RWPE2 (cell line): ENCODE measurements at regions not wholly inside any gene's neighbourhood (a gene's known extent, or its start where the extent isn't known, plus 50 kb on each side); places are given as distances from the start of the nearest gene placed in this dataset.

Experiments used
- ATAC-seq: fragments of 200-7000 bp; cut with Tn5 transposase; 3 replicates; pipeline ENCODE4 v1.9.1; 2021; ENCODE audit warnings: low read depth
- DNase-seq: peaks from one replicate; pipeline ENCODE4 v3.0.0-alpha.2; 2020; ENCODE audit warnings: low spot score
- H3K27ac ChIP-seq: fragments of 450-650 bp; 2 replicates; pipeline ENCODE4 v1.5.1; 2017; ENCODE audit warnings: mild to moderate bottlenecking; ENCODE audit not compliant: poor library complexity, severe bottlenecking
- H3K27me3 ChIP-seq: fragments of 250-450 bp; sonication (Bioruptor Pico); 2 replicates; pipeline ENCODE4 v1.5.1; 2021; ENCODE audit warnings: mild to moderate bottlenecking, moderate library complexity; ENCODE audit not compliant: insufficient read depth, poor library complexity, severe bottlenecking
- H3K36me3 ChIP-seq: fragments of 250-450 bp; sonication (Bioruptor Pico); 2 replicates; pipeline ENCODE4 v1.5.1; 2020; ENCODE audit warnings: low read depth, mild to moderate bottlenecking, moderate library complexity
- H3K4me1 ChIP-seq: fragments of 250-450 bp; sonication (Bioruptor Pico); 2 replicates; pipeline ENCODE4 v1.5.1; 2021; ENCODE audit warnings: mild to moderate bottlenecking, moderate library complexity; ENCODE audit not compliant: insufficient read depth, poor library complexity, severe bottlenecking
- H3K4me3 ChIP-seq: fragments of 250-450 bp; sonication (Bioruptor Pico); 2 replicates; pipeline ENCODE4 v1.5.1; 2021; ENCODE audit warnings: mild to moderate bottlenecking, moderate library complexity; ENCODE audit not compliant: severe bottlenecking
- H3K9me3 ChIP-seq: fragments of 250-450 bp; sonication (Bioruptor Pico); 2 replicates; pipeline ENCODE4 v1.5.1; 2021; ENCODE audit warnings: mild to moderate bottlenecking, moderate library complexity; ENCODE audit not compliant: severe bottlenecking
- TF ChIP-seq, protein P1 (sequence below): fragments of 450-650 bp; IDR thresholded peaks from one replicate; pipeline ENCODE4 v1.5.1; 2017; ENCODE audit warnings: mild to moderate bottlenecking, moderate library complexity; ENCODE audit not compliant: poor library complexity, severe bottlenecking

DNA sequence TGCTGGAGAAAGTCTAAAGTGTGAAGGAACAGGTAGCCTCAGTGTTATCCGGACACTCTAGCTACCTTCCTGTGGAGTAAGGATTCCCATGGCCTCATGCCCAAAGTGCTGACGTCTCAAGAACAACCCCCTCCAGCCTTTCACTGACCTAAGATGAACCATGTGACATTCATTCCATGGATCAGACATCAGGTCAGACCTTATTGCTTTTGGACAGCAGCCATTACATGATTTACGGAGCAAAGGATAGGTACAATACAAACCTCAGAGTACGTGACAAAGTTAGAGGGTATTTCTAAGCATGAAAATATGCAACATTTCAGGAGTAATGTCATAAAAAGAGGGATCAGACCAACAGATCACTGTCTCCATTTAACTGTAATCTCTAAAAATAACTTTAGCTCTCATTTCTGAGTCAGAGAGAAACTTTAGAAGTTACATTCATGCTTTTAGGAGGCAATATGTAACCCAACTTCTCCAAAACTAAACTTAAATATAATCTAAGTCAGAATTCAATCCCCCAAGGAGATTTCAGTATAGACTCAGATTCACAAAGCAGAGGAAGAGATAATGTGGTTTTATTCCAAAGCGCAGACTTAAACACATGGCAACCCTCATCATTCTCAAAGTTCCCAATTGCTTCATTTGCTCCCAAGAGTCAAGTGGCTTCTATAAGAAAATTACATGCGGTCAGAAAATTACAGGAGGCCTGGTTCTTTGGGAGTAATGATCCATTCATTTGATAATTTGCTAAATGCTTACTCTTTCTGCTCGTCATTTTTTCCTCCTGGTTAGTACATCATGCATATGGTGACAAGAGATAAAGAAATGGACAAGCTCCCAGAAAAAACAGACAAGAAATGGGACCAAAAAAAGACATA, 280.4 kb downstream of the SETD4 start:
- peak; percentile 85 for ATAC-seq
- peak; percentile 79 for DNase-seq
- H3K9me3 ChIP-seq = no peaks in the 10 kb centered on the region
- H3K4me1 ChIP-seq = peaks cover 31% of the 10 kb centered on the region
- TF ChIP-seq, protein P1, sequence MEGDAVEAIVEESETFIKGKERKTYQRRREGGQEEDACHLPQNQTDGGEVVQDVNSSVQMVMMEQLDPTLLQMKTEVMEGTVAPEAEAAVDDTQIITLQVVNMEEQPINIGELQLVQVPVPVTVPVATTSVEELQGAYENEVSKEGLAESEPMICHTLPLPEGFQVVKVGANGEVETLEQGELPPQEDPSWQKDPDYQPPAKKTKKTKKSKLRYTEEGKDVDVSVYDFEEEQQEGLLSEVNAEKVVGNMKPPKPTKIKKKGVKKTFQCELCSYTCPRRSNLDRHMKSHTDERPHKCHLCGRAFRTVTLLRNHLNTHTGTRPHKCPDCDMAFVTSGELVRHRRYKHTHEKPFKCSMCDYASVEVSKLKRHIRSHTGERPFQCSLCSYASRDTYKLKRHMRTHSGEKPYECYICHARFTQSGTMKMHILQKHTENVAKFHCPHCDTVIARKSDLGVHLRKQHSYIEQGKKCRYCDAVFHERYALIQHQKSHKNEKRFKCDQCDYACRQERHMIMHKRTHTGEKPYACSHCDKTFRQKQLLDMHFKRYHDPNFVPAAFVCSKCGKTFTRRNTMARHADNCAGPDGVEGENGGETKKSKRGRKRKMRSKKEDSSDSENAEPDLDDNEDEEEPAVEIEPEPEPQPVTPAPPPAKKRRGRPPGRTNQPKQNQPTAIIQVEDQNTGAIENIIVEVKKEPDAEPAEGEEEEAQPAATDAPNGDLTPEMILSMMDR = no peak
- peak overlapping the region; percentile 71 for H3K27ac ChIP-seq
- no peaks in the 10 kb centered on the region for H3K27me3 ChIP-seq
- no peak overlapping the region for H3K4me3 ChIP-seq
- no peaks in the 10 kb centered on the region for H3K36me3 ChIP-seq

DNA sequence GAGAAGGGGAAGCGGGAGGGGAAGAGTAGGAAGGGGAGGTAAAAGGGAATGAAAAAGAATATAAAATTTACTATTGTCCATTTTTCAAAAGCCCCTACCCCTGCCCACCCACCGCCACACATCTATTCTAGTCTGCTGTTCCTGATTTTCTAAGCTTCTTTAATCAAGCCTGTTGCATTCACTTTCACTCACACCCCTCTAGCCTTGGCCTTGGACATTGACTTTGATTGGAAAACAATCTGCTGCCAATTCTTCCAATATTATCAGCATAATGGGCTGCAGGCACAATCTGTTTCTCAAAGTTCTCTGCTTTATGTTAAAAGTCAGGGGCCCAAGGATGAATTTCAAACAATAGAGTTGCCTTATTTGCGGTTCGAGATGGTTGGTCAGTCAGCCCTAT, 281.2 kb downstream of the SETD4 start:
- TF ChIP-seq, protein P1 = no peak
- no peak for ATAC-seq
- H3K36me3 ChIP-seq = no peaks in the 10 kb centered on the region
- peaks cover 31% of the 10 kb centered on the region for H3K4me1 ChIP-seq
- H3K9me3 ChIP-seq = no peaks in the 10 kb centered on the region
- no peak for DNase-seq
- no peak overlapping the region for H3K4me3 ChIP-seq
- peak overlapping the region; percentile 71 for H3K27ac ChIP-seq
- H3K27me3 ChIP-seq = no peaks in the 10 kb centered on the region

DNA sequence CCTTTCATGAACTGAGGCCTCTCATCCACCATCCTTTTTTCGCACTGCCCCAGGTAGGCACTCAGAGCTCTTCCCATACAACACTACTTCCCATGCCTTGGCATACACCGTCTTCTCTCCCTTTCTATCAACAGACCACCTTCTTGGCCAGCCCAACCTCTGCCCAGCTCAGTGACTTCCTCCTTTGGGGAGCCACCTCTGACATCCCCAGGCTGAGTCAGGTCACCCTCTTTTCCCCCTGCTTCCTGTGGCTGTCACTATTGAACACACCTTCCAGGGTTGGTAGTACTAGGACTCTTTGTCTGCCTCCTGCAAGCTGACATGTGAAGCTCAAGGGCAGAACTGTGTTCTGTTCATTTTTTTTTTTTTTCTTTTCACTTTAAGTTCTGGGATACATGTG, 283.2 kb downstream of the SETD4 start:
- ATAC-seq (no peak), DNase-seq (no peak)
- TF ChIP-seq, protein P1 = no peak
- Histone ChIP-seq H3K4me3 (no peak overlapping the region), H3K27me3 (no peaks in the 10 kb centered on the region), H3K9me3 (no peaks in the 10 kb centered on the region), H3K4me1 (peaks cover 31% of the 10 kb centered on the region), H3K27ac (peak overlapping the region; percentile 67), H3K36me3 (no peaks in the 10 kb centered on the region)

DNA sequence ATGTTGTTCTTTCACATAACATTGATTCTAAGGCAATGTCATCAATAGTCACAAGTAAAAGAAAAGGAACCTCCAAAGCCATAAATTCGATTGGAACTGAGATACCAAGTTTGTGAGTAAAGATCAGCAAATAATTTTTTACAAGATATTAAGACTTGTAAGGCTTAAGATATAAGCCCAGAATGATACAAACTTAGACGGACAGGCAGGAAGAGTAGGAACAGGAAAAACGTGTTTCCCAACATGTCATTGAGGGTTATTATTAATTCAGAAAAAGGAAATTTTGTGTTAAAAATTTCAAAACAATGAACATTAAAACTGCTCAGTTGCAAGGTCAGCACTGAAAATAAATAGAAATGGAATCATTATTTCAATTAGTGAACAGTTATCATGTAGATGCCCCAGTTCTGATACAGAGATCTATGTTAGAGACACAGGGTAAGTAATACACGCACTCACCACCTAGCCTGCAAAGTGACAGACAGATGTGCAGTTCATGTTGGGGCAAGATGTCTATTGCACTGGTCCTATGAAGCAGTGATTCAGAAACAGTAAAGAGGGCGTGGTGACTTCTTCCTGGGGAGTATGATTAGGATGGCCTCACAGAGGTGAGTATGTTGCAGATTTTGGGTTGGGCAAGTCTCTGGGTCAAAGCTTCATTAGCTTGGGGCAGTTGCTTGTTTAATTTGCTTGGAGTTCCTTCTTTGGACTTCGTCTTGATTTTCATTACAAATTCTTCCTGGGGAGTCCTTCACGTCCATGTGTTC, 284.4 kb downstream of the SETD4 start:
- H3K27ac ChIP-seq = peak overlapping the region; percentile 67
- ATAC-seq (peak; percentile 80), DNase-seq (no peak)
- no peak overlapping the region for H3K4me3 ChIP-seq
- TF ChIP-seq, protein P1 = no peak
- H3K4me1 ChIP-seq = peaks cover 31% of the 10 kb centered on the region
- H3K27me3 ChIP-seq = no peaks in the 10 kb centered on the region
- no peaks in the 10 kb centered on the region for H3K9me3 ChIP-seq
- no peaks in the 10 kb centered on the region for H3K36me3 ChIP-seq
